A673 (cell line): ENCODE measurements at regions not wholly inside any gene's neighbourhood (a gene's known extent, or its start where the extent isn't known, plus 50 kb on each side); places are given as distances from the start of the nearest gene placed in this dataset.

Experiments used
- BruUV-seq: library from RNA; stranded (reverse); fragments of 400-500 nt; replicated peaks from 2 replicates; lab custom pipeline; 2021; lab: Mats Ljungman, UMichigan
- CTCF ChIA-PET: fragments of 300-600 bp; sonication (Branson Sonifier 250); formaldehyde crosslinking; loops from one replicate; lab custom pipeline; 2022; ENCODE audit warnings: antibody characterized with exemption; lab: Charles Lee
- POLR2A ChIA-PET: fragments of 300-600 bp; sonication (Branson Sonifier 250); formaldehyde crosslinking; loops from one replicate; lab custom pipeline; 2022; ENCODE audit warnings: antibody characterized with exemption; ENCODE audit not compliant: low non-redundant PET; lab: Charles Lee
- DNase-seq: peaks from one replicate; pipeline ENCODE4 v3.0.0-alpha.2; 2015; ENCODE audit warnings: low spot score
- H3K27ac ChIP-seq: fragments of 200-600 bp; sonication (generic); 2 replicates; pipeline ENCODE4 v1.5.1; 2016; ENCODE audit warnings: mixed run types, low read depth, mild to moderate bottlenecking, mixed read lengths, antibody characterized with exemption, low read length; ENCODE audit not compliant: poor library complexity, severe bottlenecking
- H3K27me3 ChIP-seq: fragments of 200-600 bp; sonication (generic); replicated peaks from 2 replicates; pipeline ENCODE4 v1.6.1; 2017; ENCODE audit warnings: mixed run types, low read depth, mild to moderate bottlenecking, mixed read lengths, antibody characterized with exemption, low read length; ENCODE audit not compliant: insufficient read depth, poor library complexity
- H3K36me3 ChIP-seq: fragments of 200-600 bp; sonication (generic); 2 replicates; pipeline ENCODE4 v1.6.1; 2016; ENCODE audit warnings: mixed run types, mild to moderate bottlenecking, mixed read lengths, antibody characterized with exemption, low read length; ENCODE audit not compliant: insufficient read depth, poor library complexity, severe bottlenecking
- H3K4me1 ChIP-seq: fragments of 200-600 bp; sonication (generic); 2 replicates; pipeline ENCODE4 v1.6.1; 2017; ENCODE audit warnings: mixed run types, mild to moderate bottlenecking, mixed read lengths, antibody characterized with exemption, low read length; ENCODE audit not compliant: insufficient read depth, poor library complexity, severe bottlenecking
- H3K4me3 ChIP-seq: fragments of 200-600 bp; sonication (generic); 2 replicates; pipeline ENCODE4 v1.5.1; 2016; ENCODE audit warnings: low read depth, mixed run types, mild to moderate bottlenecking, mixed read lengths, low read length; ENCODE audit not compliant: poor library complexity, severe bottlenecking
- H3K9me3 ChIP-seq: fragments of 200-600 bp; sonication (generic); 2 replicates; pipeline ENCODE4 v1.6.1; 2016; ENCODE audit warnings: mixed run types, low read depth, mild to moderate bottlenecking, mixed read lengths, antibody characterized with exemption, low read length; ENCODE audit not compliant: poor library complexity, severe bottlenecking
- CTCF ChIP-seq: fragments of 300-800, 200-600 bp; sonication (generic); conservative IDR thresholded peaks from 2 replicates; pipeline ENCODE4 v1.5.1; 2017; ENCODE audit warnings: low read depth, mild to moderate bottlenecking, antibody characterized with exemption, low read length, moderate library complexity, mixed read lengths
- EZH2 ChIP-seq: fragments of 200-600 bp; sonication (generic); IDR thresholded peaks from 2 replicates; pipeline ENCODE4 v1.6.1; 2017; ENCODE audit warnings: borderline replicate concordance, low read depth, mild to moderate bottlenecking, mixed read lengths, antibody characterized with exemption, low read length; ENCODE audit not compliant: poor library complexity, severe bottlenecking
- intact Hi-C: fragments of 100-400 bp; cut with micrococcal nuclease; formaldehyde crosslinking; loops from one replicate; pipeline ENCODE4 v1.10.0; 2022; ENCODE audit not compliant: unreplicated experiment

GRCh38 chr7:19202599-19202998 is 57.4 kb upstream of the FERD3L start:
- Histone ChIP-seq H3K27ac (no peak overlapping the region), H3K27me3 (no peaks in the 10 kb centered on the region), H3K4me1 (no peaks in the 10 kb centered on the region), H3K36me3 (no peaks in the 10 kb centered on the region), H3K9me3 (no peaks in the 10 kb centered on the region), H3K4me3 (no peak overlapping the region)
- intact Hi-C loops: no loop called here
- no peak for DNase-seq
- no TSS peak for BruUV-seq
- ChIA-PET POLR2A (interaction anchor here (0.6 kb wide), 1 partner anchor 20 kb away, joined by 3 read pairs; no protein-coding TSS in a partner anchor), CTCF (no interaction called here)
- TF ChIP-seq CTCF: no peak
- no peak for TF ChIP-seq EZH2
